K562 (cell line): ENCODE measurements at regions not wholly inside any gene's neighbourhood (a gene's known extent, or its start where the extent isn't known, plus 50 kb on each side); places are given as distances from the start of the nearest gene placed in this dataset.

Experiments used
- ATAC-seq: fragments of 200-7000 bp; cut with Tn5 transposase; 3 replicates; pipeline ENCODE4 v1.9.1; 2020; ENCODE audit warnings: moderate library complexity
- BruUV-seq: library from RNA; stranded (reverse); fragments of 400-500 nt; replicated peaks from 2 replicates; lab custom pipeline; 2021; lab: Mats Ljungman, UMichigan
- CTCF ChIA-PET: fragments of 300-600 bp; formaldehyde crosslinking; extraction: SDS; loops from one replicate; lab custom pipeline; 2021; ENCODE audit warnings: low intra/inter-chr PET ratio; lab: Yijun Ruan, JAX
- POLR2A ChIA-PET: fragments of 300-600, 350-650 bp; sonication (Branson Sonifier 250); formaldehyde crosslinking; extraction: SDS; loops from one replicate; lab custom pipeline; 2021; ENCODE audit warnings: antibody characterized with exemption, inconsistent platforms; lab: Yijun Ruan, JAX
- DNase-seq, 4 experiments: peaks; one replicate each; pipeline versions ENCODE4 v3.0.0 to v3.0.0-alpha.2; 2011 to 2018; ENCODE audit warnings: low spot score in 3 of 4, mixed read lengths in 3 of 4; ENCODE audit errors: extremely low read depth in 1 of 4
- FAIRE-seq: peaks from 2 replicates; lab custom pipeline; 2011; peaks lifted over from hg19 to GRCh38; lab: Jason Lieb, UNC
- H2AFZ ChIP-seq: 2 replicates; pipeline ENCODE4 v1.6.0; 2011; ENCODE audit warnings: low read depth, low read length, control low read depth, inconsistent platforms
- H3K27ac ChIP-seq: fragments of 200-600 bp; 3 replicates; pipeline ENCODE4 v1.8.0; 2011; ENCODE audit warnings: low read depth, mild to moderate bottlenecking, control low read depth, inconsistent platforms, low read length, moderate library complexity, mixed read lengths; ENCODE audit errors: extremely low read depth
- H3K27me3 ChIP-seq, 2 experiments: fragments of 300-600 bp in 1 of 2; 2 replicates in 1 of 2; 3 replicates in 1 of 2; pipeline versions ENCODE4 v1.6.0 to v1.8.0; 2011; ENCODE audit warnings: inconsistent platforms in 2 of 2, low read length in 2 of 2, mild to moderate bottlenecking in 1 of 2, mixed read lengths in 1 of 2, moderate library complexity in 1 of 2; ENCODE audit not compliant: control insufficient read depth in 2 of 2, insufficient read depth in 2 of 2
- H3K36me3 ChIP-seq: fragments of 300-600 bp; 3 replicates; pipeline ENCODE4 v1.8.0; 2011; ENCODE audit warnings: mild to moderate bottlenecking, low read length, inconsistent platforms; ENCODE audit not compliant: control insufficient read depth, insufficient read depth
- H3K4me1 ChIP-seq, 2 experiments: fragments of 200-600 bp in 1 of 2; replicated peaks in 1 of 2; 2 replicates in 1 of 2; 3 replicates in 1 of 2; pipeline versions ENCODE4 v1.5.1 to v1.8.0; 2011; ENCODE audit warnings: inconsistent platforms in 2 of 2, low read length in 2 of 2, mild to moderate bottlenecking in 1 of 2, mixed read lengths in 1 of 2, moderate library complexity in 1 of 2; ENCODE audit not compliant: control insufficient read depth in 2 of 2, insufficient read depth in 2 of 2
- H3K4me2 ChIP-seq: 2 replicates; pipeline ENCODE4 v1.6.1; 2011; ENCODE audit warnings: low read length, control low read depth, inconsistent platforms, mixed read lengths; ENCODE audit not compliant: insufficient read depth
- H3K4me3 ChIP-seq: fragments of 200-600 bp; sonication (generic), shearing (Covaris generic); 2 replicates; pipeline ENCODE4 v1.5.1; 2016; ENCODE audit warnings: control low read depth, inconsistent platforms
- H3K79me2 ChIP-seq: fragments of 200-600 bp; 3 replicates; pipeline ENCODE4 v1.8.0; 2011; ENCODE audit warnings: low read length, inconsistent platforms; ENCODE audit not compliant: control insufficient read depth, insufficient read depth
- H3K9ac ChIP-seq, 2 experiments: 2 replicates each; pipeline versions ENCODE4 v1.6.0 to v1.6.1; 2011; ENCODE audit warnings: low read depth in 2 of 2, low read length in 2 of 2, control low read depth in 1 of 2, inconsistent platforms in 1 of 2, mild to moderate bottlenecking in 1 of 2, mixed read lengths in 1 of 2; ENCODE audit not compliant: insufficient read depth in 1 of 2
- H3K9me1 ChIP-seq: one replicate; pipeline ENCODE4 v1.6.0; 2011; ENCODE audit warnings: inconsistent platforms, mild to moderate bottlenecking, low read length, moderate library complexity; ENCODE audit not compliant: control insufficient read depth, insufficient read depth
- H3K9me3 ChIP-seq: replicated peaks from 2 replicates; pipeline ENCODE4 v1.5.1; 2011; ENCODE audit warnings: low read depth, low read length, inconsistent platforms; ENCODE audit not compliant: control insufficient read depth, insufficient read depth
- H4K20me1 ChIP-seq: replicated peaks from 2 replicates; pipeline ENCODE4 v1.6.1; 2011; ENCODE audit warnings: low read length, inconsistent platforms, mixed read lengths; ENCODE audit not compliant: control insufficient read depth, insufficient read depth
- ATF3 ChIP-seq, 2 experiments: fragments of 450-650 bp in 1 of 2; sonication (generic) in 1 of 2; formaldehyde crosslinking in 1 of 2; IDR thresholded peaks in 1 of 2; conservative IDR thresholded peaks in 1 of 2; 2 replicates each; pipeline versions ENCODE4 v1.6.1 to v1.8.1; 2016 to 2023; ENCODE audit warnings: mild to moderate bottlenecking in 2 of 2, moderate library complexity in 2 of 2, inconsistent platforms in 1 of 2, missing genetic modification reagents in 1 of 2
- E4F1 ChIP-seq: fragments of 250-450 bp; sonication (Bioruptor Pico); IDR thresholded peaks from 2 replicates; pipeline ENCODE4 v1.5.0; 2021; ENCODE audit warnings: mild to moderate bottlenecking, borderline replicate concordance
- EP400 ChIP-seq: fragments of 450-650 bp; IDR thresholded peaks from 2 replicates; pipeline ENCODE4 v1.6.1; 2017; ENCODE audit warnings: antibody characterized with exemption, mild to moderate bottlenecking, moderate library complexity
- KAT8 ChIP-seq: fragments of 450-650 bp; IDR thresholded peaks from 2 replicates; pipeline ENCODE4 v1.6.1; 2016; ENCODE audit warnings: low read depth, mild to moderate bottlenecking
- KLF1 ChIP-seq: fragments of 450-650 bp; IDR thresholded peaks from 2 replicates; pipeline ENCODE4 v1.6.1; 2016; ENCODE audit warnings: missing genetic modification characterization, missing compliant biosample characterization
- MEIS2 ChIP-seq: fragments of 450-650 bp; IDR thresholded peaks from 2 replicates; pipeline ENCODE4 v1.6.1; 2014; ENCODE audit warnings: mild to moderate bottlenecking; ENCODE audit not compliant: partially characterized antibody
- NFATC3 ChIP-seq: fragments of 450-650 bp; IDR thresholded peaks from 2 replicates; pipeline ENCODE4 v1.6.1; 2017; ENCODE audit warnings: mild to moderate bottlenecking
- RBBP5 ChIP-seq: fragments of 200-600 bp; sonication (generic); IDR thresholded peaks from 2 replicates; pipeline ENCODE4 v1.6.1; 2012; ENCODE audit warnings: borderline replicate concordance, mild to moderate bottlenecking, low read length, control low read depth, inconsistent platforms; ENCODE audit not compliant: insufficient read depth, poor library complexity, severe bottlenecking
- RBM22 ChIP-seq: fragments of 200-400 bp; formaldehyde crosslinking; IDR thresholded peaks from 2 replicates; pipeline ENCODE4 v1.6.1; 2018; ENCODE audit warnings: low read length, low read depth; ENCODE audit not compliant: poor library complexity, severe bottlenecking
- SMC3 ChIP-seq: conservative IDR thresholded peaks from 2 replicates; pipeline ENCODE4 v1.6.1; 2011; ENCODE audit warnings: low read depth, low read length, improper control_type of control experiment; ENCODE audit not compliant: insufficient read depth
- TEAD4 ChIP-seq, 2 experiments: sonication (generic) in 1 of 2; formaldehyde crosslinking in 1 of 2; IDR thresholded peaks; 2 replicates each; pipeline versions ENCODE4 v1.6.1 to v1.8.0; 2012 to 2022; ENCODE audit warnings: borderline replicate concordance in 1 of 2, inconsistent platforms in 1 of 2, low read length in 1 of 2, mild to moderate bottlenecking in 1 of 2, missing genetic modification reagents in 1 of 2
- ZNF311 ChIP-seq: fragments of 250-450 bp; sonication (Bioruptor Pico); IDR thresholded peaks from 2 replicates; pipeline ENCODE4 v1.4.0; 2020; ENCODE audit warnings: mild to moderate bottlenecking, moderate library complexity
- ZNF592 ChIP-seq: fragments of 450-650 bp; IDR thresholded peaks from 2 replicates; pipeline ENCODE4 v1.6.1; 2017; ENCODE audit warnings: antibody characterized with exemption, mild to moderate bottlenecking
- WGBS: fragments of 100-300 bp; shearing (Covaris generic); methylation state at CpG from one replicate; pipeline ENCODE4 v1.1.6; 2016; ENCODE audit warnings: low coverage, mixed read lengths; ENCODE audit not compliant: insufficient coverage; ENCODE audit errors: missing lambda C conversion rate; 5-methylcytosine and 5-hydroxymethylcytosine counted together
- in situ Hi-C: fragments of 300-500 bp; cut with MboI; formaldehyde crosslinking; loops from 4 replicates; pipeline ENCODE4 v1.15.0; 2018; ENCODE audit warnings: inconsistent platforms, mixed read lengths
- intact Hi-C: fragments of 100-400 bp; cut with micrococcal nuclease; formaldehyde crosslinking; loops from 2 replicates; pipeline ENCODE4 v1.14.2; 2022

DNA sequence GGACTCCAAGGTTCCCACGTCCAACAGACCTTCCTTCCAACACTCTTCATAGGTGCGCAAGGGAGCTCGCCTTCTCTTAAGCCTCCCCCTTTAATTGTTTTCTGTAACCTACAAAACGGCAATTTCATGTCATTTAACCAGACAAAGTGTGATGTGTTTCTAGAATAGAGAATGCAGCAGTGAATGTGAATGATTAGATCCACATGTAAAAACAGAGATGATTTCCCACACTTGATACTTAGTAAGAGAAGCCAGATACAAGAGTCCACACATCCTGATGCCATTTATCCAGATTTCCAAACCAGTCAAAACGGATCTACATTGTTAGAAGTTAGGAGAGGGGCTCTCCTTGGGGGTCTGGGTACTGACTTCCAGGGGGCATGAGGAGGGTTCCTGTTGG is 89.3 kb downstream of the IRF8 start:
- Histone ChIP-seq H2AFZ (no peak overlapping the region), H3K4me1 (no peaks in the 10 kb centered on the region), H3K27me3 (peaks cover 54 to 73% of the 10 kb centered on the region in 2 experiments), H3K4me3 (no peak overlapping the region), H3K36me3 (no peaks in the 10 kb centered on the region), H3K4me2 (no peak overlapping the region), H3K9me3 (no peaks in the 10 kb centered on the region), H3K9me1 (no peaks in the 10 kb centered on the region), H3K9ac (no peak overlapping the region), H3K79me2 (no peaks in the 10 kb centered on the region), H4K20me1 (peaks cover 7% of the 10 kb centered on the region; the same call in 1 of the 2 replicates), H3K27ac (no peak overlapping the region)
- FAIRE-seq (no peak), ATAC-seq (no peak), DNase-seq (no peak)
- CTCF ChIA-PET = interaction anchor here (3.9 kb wide), 1 partner anchor 167 kb away, joined by 41 read pairs; no protein-coding TSS in a partner anchor
- intact Hi-C loops (no loop called here), in situ Hi-C loops (loop anchor here (5.0 kb wide), 1 partner anchor 166 kb away; no protein-coding TSS in a partner anchor)
- WGBS = 0% methylated on average over 5 of the region's 5 CpGs
- no TSS peak for BruUV-seq
- POLR2A ChIA-PET = interaction anchor here (0.8 kb wide), 1 partner anchor 305 kb away, joined by 3 read pairs; no protein-coding TSS in a partner anchor
- TF ChIP-seq NFATC3 = no peak
- TF ChIP-seq MEIS2 = no peak
- TF ChIP-seq ATF3 (IDR thresholded peaks at IDR 0.05) = no peak
- TF ChIP-seq ATF3 (CRISPR knock-in tag; conservative IDR thresholded peaks at IDR 0.05) = no peak
- no peak for TF ChIP-seq KAT8
- TF ChIP-seq RBM22 = no peak
- no peak for TF ChIP-seq E4F1
- TF ChIP-seq ZNF592 = no peak
- TF ChIP-seq KLF1 (tag) = no peak
- TF ChIP-seq SMC3 = no peak
- no peak for TF ChIP-seq RBBP5
- TF ChIP-seq TEAD4 (IDR thresholded peaks at IDR 0.05; ENCODE audit: low read length) = no peak
- no peak for TF ChIP-seq TEAD4 (CRISPR knock-in tag; IDR thresholded peaks at IDR 0.05; ENCODE audit: borderline replicate concordance)
- TF ChIP-seq EP400 = no peak
- no peak for TF ChIP-seq ZNF311 (CRISPR knock-in tag)
